ENCODE measurements at regions not wholly inside any gene's neighbourhood (a gene's known extent, or its start where the extent isn't known, plus 50 kb on each side); places are given as distances from the start of the nearest gene placed in this dataset.
"Not testable (repeated sequence)": the region's sequence is repeated elsewhere in the genome, so short reads cannot be mapped to it uniquely, and the experiment has no call there.

DNA sequence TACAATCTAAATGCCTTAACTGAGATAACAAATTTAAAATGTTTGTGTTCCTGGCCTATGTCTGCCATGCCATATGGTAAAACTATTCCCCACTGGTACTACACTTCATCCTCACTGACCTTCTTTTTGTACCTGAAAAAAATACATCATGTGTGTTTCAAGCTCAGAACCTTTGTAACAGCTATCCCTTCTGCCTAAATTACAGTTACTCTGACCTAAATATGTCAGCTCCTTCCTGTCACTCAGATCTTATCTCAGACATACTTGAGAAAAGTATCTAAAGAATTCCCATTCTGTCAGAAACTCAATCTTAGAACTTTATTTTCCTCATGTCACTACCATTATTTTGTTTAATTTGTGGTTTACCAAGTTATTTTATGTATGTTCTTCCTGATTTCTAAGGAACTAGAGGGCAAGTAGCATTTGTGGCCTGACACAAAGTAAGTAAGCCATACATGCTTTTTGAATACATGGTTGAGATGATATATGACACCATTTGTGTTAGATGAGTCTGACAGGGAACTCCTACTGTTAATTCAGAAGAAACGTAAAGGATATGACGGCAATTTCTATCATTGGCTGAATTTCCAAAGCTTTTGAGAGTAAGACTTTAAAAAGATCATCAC lies 456.5 kb upstream of the NDST3 start:
- DNase-seq, result no peak

DNA sequence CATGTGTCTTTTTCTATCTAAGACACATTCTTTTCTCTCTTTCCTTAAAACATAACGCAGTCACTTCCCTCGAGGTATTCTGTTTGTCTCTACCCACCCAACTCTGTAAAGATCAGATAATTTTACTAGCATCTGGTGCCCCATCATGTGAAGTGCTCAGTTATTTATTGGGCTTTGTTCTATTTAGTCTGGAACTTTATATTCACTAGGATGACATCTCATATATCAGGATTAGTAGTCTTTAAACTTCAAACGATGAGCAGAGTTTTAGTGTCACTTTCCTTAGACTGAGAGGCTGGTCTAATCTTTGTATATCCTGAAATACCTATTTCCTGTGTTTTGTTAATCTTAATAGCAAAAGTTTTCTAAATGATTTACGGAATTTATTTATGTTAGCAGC lies 445.5 kb upstream of the NDST3 start:
- DNase-seq, result no peak

DNA sequence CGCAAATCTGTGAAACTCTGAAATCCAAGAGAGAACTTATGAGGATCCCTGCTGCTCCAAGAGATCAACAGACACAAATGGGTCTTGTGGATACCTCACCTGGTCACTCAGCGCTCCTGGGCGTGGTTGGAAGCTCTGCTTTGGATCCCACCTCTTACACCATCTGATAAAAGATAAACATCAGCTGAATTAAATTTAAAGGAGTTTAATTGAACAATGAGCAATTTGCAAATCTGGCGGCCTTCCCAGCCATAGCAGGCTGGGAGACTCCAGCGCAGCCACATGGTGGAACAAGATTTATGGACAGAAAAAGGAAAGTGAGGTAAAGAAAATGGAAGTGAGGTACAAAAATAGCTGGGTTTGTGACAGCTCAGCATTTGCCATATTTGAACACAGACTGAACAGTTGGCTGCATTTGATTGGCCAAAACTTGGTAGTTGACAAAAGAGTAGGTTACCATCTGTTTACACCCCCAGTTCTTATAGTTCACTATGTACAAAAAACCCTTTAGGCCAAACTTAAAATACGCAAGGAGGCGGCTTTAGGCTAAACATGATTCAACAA lies 437.3 kb upstream of the NDST3 start:
- DNase-seq, result no peak

DNA sequence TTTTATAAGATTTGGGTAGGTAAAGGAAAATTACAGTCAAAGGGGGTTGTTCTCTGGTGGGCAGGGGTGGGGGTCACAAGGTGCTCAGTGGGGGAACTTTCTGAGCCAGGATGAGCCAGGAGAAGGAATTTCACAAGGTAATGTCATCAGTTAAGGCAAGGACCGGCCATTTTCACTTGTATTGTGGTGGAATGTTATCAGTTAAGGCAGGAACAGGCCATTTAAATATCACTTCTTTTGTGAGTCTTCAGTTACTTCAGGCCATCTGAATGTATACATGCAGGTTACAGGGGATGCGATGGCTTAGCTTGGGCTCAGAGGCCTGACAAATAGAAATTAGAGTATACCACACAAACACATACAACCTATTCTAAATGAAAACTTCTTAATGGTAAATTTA lies 434.9 kb upstream of the NDST3 start:
- DNase-seq, result not testable (repeated sequence)

DNA sequence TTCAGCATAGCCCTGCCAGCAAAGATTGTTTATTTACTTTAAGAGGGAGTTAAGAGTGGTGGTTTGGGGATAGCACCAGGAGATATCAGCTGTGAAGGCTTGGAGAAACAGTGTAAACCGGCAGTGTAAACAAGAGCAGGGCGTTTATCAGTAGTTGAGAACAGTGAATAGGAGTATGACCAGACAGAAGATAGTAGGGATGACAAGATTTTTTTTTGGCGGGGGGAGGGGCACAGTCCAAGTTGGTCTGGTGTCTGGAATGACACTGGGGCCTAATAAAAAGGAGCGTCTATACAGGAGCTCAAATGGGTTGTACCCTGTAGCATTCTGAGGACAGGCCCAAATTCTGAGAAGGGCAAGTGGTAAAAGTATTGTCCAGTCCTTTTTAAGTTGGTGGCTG lies 433.4 kb upstream of the NDST3 start:
- DNase-seq, result not testable (repeated sequence)

DNA sequence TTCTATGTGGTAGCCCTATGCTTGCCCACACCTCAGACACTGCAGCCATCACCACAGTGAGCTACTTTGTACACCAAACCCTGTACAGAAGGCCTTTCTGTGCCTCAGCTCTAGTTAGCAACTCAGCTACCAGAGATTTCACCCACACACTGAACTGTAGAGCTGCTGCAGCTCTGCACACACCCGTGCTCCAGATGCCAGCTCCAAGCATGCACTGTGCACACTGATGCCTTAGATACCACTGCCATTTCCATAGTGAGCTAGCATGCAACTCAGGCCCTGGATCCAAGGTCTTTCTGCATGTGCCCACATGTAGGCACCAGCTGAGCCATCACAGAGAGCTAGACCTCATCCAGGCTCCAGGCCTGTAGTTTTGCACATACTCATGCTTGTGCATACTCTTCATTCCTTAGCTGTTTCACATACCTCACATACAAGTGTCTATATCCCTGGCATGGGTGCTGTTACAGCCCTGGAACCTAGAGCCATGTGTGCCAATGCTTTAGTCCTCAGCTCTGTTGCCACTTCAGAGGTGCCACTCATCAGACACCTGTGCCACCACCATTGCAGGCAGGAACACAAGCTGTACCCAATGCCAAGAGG lies 423.5 kb upstream of the NDST3 start:
- DNase-seq, result no peak

DNA sequence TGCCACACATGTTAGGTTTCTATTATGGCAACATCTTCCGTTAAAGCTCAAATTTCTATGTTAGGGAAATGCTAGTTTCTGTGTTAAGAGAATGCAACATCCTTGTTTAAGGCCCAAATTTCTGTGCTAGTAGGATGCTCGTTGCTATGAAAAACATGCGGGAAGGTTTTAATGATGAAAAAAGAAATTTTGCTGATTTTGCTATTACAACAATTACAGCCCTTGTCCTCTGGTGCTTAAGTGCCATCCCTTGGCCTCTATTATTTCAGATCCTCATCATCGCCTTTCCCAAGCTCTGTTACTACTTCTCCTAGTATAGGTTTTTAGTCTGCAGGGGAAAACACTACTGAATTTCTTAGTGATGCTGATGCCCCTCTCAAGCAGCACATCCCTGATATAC lies 412.6 kb upstream of the NDST3 start:
- DNase-seq, result no peak

DNA sequence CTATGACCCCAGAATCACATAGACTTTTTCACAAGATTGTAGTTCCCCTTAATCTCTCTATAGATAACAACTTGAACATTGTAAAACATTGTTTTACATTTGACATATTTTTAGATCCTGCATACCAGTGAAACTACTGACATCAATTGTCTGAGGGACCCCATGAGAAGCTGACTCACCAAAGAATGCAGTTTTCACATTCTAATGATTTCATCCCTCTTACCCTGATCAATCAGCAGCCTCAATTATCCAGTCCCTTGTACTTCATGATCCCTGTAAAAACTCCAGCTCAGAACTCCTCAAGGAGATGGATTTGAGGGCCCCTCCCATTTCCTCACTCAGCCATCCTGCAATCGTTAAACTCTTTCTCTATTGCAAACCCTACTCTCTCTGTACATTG lies 411.0 kb upstream of the NDST3 start:
- DNase-seq, result no peak

DNA sequence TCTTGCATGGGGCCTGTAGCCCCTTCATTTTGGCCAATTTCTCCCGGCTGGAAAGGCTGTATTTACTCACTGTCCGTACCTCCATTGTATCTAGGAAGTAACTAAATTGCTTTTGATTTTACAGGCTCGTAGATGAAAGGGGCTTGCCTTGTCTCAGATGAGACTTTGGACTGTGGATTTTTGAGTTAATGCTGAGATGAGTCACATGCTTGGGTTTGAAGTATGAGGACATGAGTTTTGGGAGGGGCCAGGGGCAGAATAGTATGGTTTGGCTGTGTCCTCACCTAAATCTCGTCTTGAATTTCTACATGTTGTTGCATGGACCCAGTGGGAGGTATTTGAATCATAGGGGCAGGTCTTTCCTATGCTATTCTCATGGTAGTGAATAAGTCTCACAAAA lies 407.6 kb upstream of the NDST3 start:
- DNase-seq, result no peak

DNA sequence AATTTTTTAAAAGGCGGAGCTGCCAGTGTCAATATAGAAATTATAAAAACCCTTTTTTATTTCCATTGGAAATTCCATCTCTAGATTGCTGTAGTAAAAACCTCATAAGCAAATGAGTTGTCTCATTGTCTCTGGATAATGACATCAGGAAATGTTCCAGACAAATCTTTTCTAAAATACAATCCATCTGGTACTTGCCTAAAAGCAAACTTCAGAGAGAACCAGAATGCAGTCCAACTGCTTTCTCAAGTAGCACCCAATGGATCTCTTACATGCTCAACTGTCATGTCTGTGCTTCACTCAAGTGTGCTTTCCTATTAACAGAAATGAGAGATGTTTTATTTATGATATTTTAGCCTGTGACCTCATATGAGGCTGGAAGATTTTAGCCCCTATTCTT lies 399.6 kb upstream of the NDST3 start:
- no peak for DNase-seq

DNA sequence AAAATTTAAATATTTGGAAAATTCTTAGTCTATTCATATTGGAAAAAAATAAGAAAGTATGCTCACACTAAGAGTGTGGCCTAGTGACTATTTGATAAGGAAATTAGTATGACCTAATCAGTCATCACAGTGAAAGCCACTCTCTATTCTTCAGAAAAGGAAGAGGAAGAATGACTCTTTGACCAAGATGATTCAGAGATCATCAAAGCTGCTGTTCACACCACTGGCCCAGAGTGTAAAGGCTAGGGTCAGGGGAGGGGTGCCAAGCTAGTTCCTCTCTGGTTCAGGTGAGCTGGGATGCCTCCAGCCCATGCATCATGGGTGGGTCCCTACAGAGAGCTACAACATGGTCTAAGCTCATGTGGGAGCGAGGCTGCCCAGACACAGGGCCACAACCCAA lies 396.9 kb upstream of the NDST3 start:
- DNase-seq, result no peak

DNA sequence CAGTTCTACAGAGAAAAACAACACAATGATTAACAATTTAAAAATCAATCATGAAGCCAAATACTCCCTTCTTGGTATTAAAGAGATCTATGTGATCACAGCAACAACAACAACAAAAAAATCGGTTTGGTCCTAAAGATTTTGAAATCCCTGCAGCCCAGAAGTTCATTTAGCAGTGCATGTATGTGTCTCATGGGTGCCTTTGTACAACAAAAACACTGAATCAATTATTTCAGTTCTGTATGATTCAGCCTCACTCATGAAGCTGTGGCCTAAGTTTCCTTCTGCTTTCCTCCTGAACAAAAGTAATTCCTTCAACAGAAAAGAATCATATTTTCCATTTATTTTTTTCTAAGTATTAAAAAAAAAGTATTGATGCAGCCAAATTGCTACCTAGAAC lies 393.4 kb upstream of the NDST3 start:
- no peak for DNase-seq

DNA sequence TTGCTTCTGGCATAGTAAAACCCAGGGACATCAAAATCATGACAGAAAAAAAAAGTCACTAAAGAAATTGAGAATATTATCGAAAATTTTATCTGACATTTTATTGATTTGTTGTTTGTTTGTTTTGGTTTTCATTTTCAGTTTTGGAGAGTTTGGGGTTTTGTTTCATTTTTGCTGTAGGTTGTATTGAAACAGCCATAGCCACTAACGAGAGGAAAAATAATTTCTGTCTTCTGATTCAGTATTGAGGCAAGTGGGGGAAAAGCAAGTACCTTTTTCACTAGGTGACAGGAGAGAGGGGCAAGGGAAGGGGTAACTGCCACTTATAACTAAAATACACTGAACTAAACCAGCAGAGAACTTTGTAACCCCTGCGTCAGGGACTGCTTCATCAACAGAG lies 392.8 kb upstream of the NDST3 start:
- no peak for DNase-seq

DNA sequence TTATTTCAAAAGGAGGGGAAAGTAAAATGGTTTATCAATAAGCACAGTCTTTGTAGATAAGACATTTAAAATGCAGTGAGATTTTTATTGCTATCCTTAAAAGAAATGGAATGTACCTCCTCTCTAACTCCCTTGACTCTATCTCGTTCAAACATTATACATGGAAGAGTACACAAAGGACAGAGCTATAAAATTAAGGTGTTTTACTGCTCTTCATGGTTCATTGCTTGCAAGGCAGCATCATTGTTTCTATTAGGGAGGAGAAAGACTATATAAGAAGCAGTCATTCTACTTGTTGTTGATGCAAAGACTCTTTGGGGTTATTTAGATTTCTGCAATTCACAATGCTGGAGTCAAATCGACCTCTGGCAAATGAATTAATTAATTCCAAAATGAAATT lies 380.2 kb upstream of the NDST3 start:
- DNase-seq, result no peak

DNA sequence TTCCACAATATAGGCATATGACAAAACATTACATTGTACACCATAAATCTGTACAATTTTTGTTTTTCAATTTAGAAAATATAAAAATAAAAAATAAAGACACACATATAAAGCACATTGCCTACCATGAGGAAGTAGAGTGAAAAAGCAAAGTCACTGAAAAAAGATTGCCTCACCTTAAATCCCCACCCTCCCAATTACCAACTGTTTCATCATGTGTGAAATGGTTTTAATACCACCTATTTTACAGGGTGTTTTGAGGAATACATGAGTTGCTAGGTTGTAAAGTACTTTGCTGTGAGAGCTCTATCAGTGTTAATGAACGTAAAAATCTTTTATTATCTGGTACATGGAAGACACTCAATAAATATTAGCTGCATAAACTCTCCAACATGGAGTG lies 373.6 kb upstream of the NDST3 start:
- no peak for DNase-seq

DNA sequence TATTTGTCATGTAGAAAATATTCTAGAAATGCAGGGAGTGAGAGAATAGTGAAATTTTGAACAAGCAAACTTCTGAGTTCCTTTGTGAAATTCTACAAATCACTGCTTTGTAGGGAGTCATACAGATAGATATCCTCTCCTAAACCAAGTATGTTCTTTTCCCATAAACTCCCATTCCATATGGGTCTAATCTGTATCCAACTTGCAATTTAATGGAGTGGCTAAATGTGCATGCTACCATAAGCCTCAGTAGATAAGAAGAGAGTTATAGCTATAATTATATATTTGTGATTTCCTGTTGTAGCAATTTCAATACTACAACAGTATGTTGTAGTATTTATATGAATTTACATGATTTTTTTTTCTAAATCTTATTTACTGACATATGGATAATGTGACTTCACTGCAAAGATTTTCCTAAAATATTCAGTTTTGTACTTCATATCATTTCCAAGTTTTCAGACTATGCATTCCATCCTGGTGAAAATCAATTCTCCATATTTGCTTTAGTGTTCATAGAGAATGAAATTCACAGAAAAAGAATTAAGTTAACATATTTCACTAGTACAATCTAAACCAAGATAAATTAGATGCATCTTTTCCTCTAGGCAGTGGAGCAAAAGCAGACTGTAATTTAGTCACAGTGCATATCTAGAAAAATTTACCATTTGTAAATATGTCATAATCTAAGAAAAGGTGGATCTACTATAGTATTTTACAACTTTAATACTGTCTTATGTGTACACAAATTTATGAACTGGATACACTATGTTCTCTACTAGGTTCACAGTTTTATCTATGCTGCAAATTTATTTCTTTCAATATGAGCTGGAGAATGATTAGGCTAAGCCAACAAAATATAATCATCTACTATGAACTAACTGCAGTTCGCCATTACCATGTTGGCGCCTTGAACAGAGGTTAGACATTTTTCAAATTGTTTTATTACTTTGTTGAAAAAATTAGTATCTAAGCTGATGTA lies 372.9 kb upstream of the NDST3 start:
- no peak for DNase-seq

DNA sequence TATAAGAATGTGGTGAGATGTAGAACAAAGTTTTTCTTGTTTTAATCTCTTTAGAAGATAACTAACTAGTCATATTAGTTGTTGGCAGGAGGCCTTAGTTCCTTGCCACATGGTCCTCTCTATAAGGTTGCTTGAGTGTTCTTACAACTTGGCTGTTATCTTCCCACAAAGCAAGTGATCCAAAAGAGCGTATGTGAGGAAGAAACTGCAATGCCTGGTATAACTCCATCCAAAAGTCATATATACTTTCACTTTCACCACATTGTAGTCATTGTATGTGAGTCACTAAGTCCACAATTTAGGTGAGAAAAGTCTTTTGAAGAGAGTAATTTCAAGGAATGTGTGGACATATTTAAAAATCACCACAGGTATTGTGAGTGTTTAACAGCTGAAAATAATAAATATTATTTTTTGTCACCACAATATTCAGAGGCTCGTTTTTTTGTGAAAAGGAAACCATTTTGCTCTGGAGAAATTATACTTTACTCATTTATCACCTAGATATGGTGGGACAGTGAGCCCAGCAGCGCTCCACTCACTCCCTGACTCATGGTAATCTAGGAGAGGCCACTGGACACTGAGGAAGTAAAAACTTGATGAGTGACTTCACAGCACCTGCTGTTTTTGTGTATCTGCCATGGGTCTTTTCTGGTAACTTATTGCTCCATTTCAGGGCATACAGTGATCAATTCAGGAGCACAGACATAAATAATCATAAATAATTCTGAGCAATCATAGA lies 369.4 kb upstream of the NDST3 start:
- DNase-seq, result no peak

DNA sequence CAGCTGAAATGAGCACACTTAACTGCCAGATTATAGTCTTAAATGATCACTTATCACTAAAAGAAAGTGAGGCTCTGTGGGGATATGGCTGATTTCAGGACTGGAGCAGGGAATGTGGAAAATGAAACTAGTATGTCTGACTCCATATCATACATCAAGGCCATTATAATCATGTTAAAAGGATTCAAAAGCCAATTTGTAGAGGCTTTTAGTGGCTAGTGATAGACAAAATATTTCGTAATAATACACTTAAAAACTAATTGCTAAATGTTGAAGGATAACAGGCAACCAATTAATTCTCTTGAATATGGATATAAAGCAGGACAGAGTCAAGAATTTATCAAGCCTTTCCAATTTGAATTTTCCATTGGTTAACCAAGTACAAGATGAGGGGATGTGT lies 358.1 kb upstream of the NDST3 start:
- DNase-seq, result no peak

DNA sequence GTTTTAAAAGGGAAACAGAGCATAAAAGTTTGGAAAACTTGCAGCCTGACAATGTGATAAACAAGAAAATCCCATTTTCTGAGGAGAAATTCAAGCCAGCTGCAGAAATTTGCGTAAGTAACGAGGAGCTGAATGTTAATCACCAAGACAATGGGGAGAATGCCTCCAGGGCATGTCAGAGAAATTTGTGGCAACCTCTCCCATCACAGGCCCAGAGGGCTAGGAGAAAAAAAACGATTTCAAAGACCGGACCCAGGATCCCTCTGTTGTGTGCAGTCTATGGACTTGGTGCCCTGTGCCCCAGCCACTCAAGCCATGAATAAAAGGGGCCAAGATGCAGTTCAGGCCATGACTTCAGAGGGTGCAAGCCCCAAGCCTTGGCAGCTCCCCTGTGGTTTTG lies 355.4 kb upstream of the NDST3 start:
- DNase-seq, result no peak

DNA sequence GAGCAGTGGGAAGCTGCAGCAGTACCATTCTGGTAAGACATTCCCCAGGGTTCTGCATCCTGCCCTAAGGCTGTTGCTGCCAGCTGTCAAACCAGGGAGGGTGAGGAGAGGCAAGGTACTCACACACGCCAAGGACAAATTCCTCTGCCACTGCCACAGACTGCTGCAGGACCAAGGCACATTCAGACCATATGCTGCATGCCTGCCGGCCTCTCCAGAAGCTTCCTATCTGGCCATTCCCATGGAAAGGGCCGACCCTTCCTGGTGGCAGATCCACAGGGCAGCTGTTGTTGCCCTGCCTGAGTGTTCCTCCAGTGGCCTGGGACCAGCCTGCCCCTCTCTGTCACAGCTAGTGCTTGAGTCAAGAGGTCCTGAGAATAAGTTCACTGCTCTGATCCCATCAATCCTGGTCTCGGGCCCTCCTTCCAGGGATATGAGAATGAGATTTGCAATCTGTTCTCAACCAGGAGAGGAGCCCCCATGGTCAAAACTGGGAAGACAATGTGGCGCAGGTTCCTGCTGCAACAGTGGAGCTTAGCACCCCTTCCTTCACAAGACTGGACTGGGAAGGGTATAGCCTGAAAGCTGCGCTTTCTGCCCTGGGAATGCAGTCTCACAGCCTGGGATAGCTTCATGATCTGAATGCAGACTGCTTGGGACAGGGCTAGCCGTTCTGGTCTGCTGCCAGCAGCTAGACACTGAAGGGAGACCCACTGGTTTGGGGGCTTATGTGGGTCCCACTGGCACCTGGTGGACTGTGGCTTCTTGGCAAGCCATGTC lies 342.5 kb upstream of the NDST3 start:
- no peak for DNase-seq

DNA sequence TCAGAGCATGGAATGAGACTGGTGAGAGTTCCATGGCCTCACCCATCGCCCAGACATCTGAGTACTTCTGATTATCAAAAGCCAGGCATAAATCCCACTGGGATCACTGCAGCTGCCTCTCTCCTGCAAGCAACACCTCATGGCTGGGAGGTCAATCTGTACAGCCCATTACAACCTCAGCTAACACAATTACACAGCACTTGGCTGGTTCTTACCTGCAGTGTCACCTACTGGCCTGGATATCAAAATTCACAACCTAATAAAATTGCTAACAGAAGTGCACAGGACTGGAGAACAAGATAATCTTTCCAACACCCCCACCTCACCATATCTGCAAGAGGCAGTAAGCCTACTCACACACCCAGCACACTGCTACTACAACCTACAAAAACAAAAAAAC lies 341.7 kb upstream of the NDST3 start:
- no peak for DNase-seq

DNA sequence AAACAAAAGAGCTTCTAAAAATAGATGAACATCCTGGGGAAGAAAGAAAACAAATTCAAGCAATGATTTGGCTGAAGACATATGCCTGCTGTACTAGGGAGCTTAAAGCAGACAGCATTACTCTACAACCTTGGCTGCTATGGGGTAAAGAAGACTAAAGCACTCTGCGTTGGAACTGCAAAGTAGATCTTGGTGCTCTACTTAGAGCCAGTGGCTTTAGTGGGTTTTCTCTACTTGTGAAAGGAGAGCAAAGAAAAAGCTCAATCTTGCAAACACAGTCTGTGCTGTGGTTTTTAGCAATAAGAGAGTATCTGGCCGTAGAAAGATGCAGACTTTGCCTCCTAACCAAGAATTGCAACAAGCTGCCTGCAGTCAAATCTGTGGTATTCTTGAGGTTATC lies 334.7 kb upstream of the NDST3 start:
- no peak for DNase-seq

All from SW 1271 (cell line).